ENCODE measurements at regions not wholly inside any gene's neighbourhood (a gene's known extent, or its start where the extent isn't known, plus 50 kb on each side); places are given as distances from the start of the nearest gene placed in this dataset.

DNA sequence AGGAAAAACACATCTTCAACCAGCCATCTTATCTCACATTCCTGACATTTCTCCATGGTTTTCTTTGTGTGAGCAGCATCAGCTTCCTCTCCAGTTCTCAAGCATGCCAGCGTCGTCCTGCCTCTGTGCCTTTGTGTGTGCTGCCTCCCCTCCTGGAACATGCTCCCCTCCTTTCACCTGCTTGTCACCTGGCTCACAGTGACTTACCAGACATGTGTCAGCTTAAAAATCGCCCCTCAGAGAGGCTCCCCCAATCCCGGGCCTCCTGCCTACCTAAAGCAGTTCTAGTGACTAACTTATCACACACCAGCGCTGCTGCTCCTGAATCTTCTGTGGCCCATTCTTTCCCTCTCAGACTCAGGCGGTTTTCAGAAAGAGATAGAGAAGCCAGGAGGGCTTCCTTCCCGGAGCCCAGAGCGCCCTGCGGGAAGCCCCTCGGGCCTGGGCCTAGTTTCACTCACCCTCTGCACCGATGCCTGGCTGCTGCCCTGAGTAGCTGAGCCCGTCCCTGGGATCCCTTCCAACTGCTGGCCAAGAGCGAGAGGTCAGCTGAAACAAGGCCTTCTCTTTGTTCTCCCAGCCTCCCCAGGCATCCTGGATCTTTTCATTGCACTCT, 51.1 kb upstream of the MVB12B start:
- Mint-ChIP-seq H3K27ac (no peak overlapping the region), H3K27me3 (peaks cover 8% of the 10 kb centered on the region), H3K36me3 (no peaks in the 10 kb centered on the region), H3K9me3 (peaks cover 3% of the 10 kb centered on the region), H3K4me3 (no peak overlapping the region), H3K4me1 (ENCODE audit: low read depth) (no peaks in the 10 kb centered on the region)
- POLR2A ChIA-PET = no interaction called here
- intact Hi-C loops (cut with micrococcal nuclease) = no loop called here
- no peak for DNase-seq
- CTCF ChIA-PET = no interaction called here

DNA sequence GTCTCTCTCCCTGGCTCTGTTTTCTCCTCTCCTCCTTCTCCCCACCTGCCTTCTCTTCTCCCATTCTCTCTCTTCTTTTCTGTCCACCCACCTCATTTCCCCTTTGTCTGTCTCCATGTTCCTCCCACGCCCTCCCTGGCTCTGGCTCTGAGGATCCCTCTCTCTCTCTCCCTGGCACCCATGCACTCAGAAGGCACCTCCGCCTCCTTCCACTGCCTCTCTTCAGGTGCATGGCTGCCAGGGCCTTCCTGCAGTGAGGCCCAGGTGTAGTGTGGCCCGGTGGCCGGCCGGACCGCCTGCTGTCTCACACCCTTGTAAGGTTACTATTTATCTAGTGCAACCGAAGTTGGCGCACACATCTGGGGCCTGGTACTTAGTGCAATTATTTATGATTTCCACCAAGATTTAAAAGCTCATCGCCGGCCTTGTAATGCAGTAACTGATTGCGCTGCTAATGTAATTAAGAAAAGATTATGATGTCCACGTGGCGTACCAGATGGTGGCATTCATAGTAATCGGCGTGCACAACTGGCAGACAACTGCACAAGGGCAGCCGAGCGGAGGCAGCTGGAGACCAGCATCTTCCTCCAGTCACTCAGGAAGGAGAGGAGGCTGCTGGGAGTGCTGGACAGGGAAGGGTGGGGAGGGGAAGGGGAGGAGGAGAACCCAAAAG, 50.4 kb upstream of the MVB12B start:
- H3K27ac Mint-ChIP-seq = no peak overlapping the region
- CTCF ChIA-PET = no interaction called here
- intact Hi-C loops (cut with micrococcal nuclease) = no loop called here

More for the DNA sequence above, 50.4 kb upstream of the MVB12B start:
- peaks cover 8% of the 10 kb centered on the region for H3K27me3 Mint-ChIP-seq
- peaks cover 3% of the 10 kb centered on the region for H3K9me3 Mint-ChIP-seq
- DNase-seq = no peak
- H3K36me3 Mint-ChIP-seq = no peaks in the 10 kb centered on the region
- H3K4me1 Mint-ChIP-seq (ENCODE audit: low read depth) = no peaks in the 10 kb centered on the region
- POLR2A ChIA-PET = no interaction called here
- H3K4me3 Mint-ChIP-seq = no peak overlapping the region

All from activated CD4-positive, alpha-beta memory T cell treated with anti-CD3 and anti-CD28 coated beads for 36 hours (primary cell).